B cell (primary cell): ENCODE measurements at regions not wholly inside any gene's neighbourhood (a gene's known extent, or its start where the extent isn't known, plus 50 kb on each side); places are given as distances from the start of the nearest gene placed in this dataset.

ENCODE experiments used
- ATAC-seq: fragments of 200-7000 bp; cut with Tn5 transposase; one replicate; pipeline ENCODE4 v1.10.0; 2021; ENCODE audit warnings: low read depth, mild to moderate bottlenecking, moderate number of reproducible peaks, moderate library complexity
- CTCF ChIA-PET: fragments of 350-600 bp; sonication (Branson Sonifier 250); formaldehyde crosslinking; loops from one replicate; lab custom pipeline; 2021; ENCODE audit warnings: antibody characterized with exemption, inconsistent platforms; lab: Charles Lee
- POLR2A ChIA-PET: fragments of 350-600 bp; sonication (Branson Sonifier 250); formaldehyde crosslinking; loops from one replicate; lab custom pipeline; 2021; ENCODE audit warnings: antibody characterized with exemption; lab: Charles Lee
- DNase-seq: peaks from one replicate; pipeline ENCODE4 v3.0.0; 2013
- H2AFZ ChIP-seq: 2 replicates; pipeline ENCODE4 v1.6.1; 2012; ENCODE audit warnings: mild to moderate bottlenecking, low read depth, low read length; ENCODE audit not compliant: insufficient read depth, poor library complexity, severe bottlenecking
- H3K27ac ChIP-seq, 2 donors: 1 replicate in 1 of 2; 2 replicates in 1 of 2; pipeline ENCODE4 v1.5.1; 2012 to 2013; ENCODE audit warnings: low read length in 2 of 2, mild to moderate bottlenecking in 2 of 2, moderate library complexity in 1 of 2
- H3K27me3 ChIP-seq, 4 experiments: fragments of 200-600 bp in 1 of 4; sonication (generic) in 1 of 4; replicated peaks in 1 of 4; 1 replicate in 2 of 4; 2 replicates in 2 of 4; pipeline versions ENCODE4 v1.6.1 to v1.7.0; 2013 to 2016; ENCODE audit warnings: low read length in 3 of 4, mild to moderate bottlenecking in 2 of 4, mixed read lengths in 1 of 4, moderate library complexity in 1 of 4; ENCODE audit not compliant: insufficient read depth in 4 of 4, control insufficient read depth in 3 of 4; ENCODE audit errors: control extremely low read depth in 1 of 4
- H3K36me3 ChIP-seq, 2 experiments: replicated peaks in 1 of 2; 1 replicate in 1 of 2; 2 replicates in 1 of 2; pipeline versions ENCODE4 v1.6.1 to v1.7.1; 2013; ENCODE audit warnings: low read length in 1 of 2; ENCODE audit not compliant: insufficient read depth in 2 of 2, control insufficient read depth in 1 of 2; ENCODE audit errors: control extremely low read depth in 1 of 2, extremely low read depth in 1 of 2
- H3K4me1 ChIP-seq, 2 donors: fragments of 200-600 bp in 1 of 2; sonication (generic) in 1 of 2; 1 replicate in 1 of 2; 2 replicates in 1 of 2; pipeline versions ENCODE4 v1.5.1 to v1.6.1; 2013 to 2017; ENCODE audit warnings: low read length in 2 of 2; ENCODE audit not compliant: control insufficient read depth in 2 of 2, insufficient read depth in 2 of 2
- H3K4me2 ChIP-seq: replicated peaks from 2 replicates; pipeline ENCODE3; 2012; ENCODE audit warnings: mild to moderate bottlenecking, low read depth, low read length; ENCODE audit not compliant: poor library complexity, severe bottlenecking
- H3K4me3 ChIP-seq, 5 experiments: fragments of 200-600 bp in 1 of 5; sonication (generic) in 1 of 5; 1 replicate in 3 of 5; 2 replicates in 2 of 5; pipeline versions ENCODE4 v1.5.1 to v1.7.0; 2011 to 2016; ENCODE audit warnings: low read length in 4 of 5, mild to moderate bottlenecking in 4 of 5, low read depth in 2 of 5, control low read depth in 1 of 5, moderate library complexity in 1 of 5; ENCODE audit not compliant: insufficient read depth in 1 of 5; ENCODE audit errors: control extremely low read depth in 1 of 5, extremely low read depth in 1 of 5
- H3K79me2 ChIP-seq: fragments of 200-600 bp; sonication (generic); one replicate; pipeline ENCODE4 v1.6.0; 2016; ENCODE audit warnings: low read length; ENCODE audit not compliant: control insufficient read depth, insufficient read depth
- H3K9ac ChIP-seq: fragments of 200-600 bp; sonication (generic); 2 replicates; pipeline ENCODE4 v1.6.1; 2017; ENCODE audit warnings: mild to moderate bottlenecking, low read length, moderate library complexity
- H3K9me3 ChIP-seq, 3 donors: one replicate each; pipeline versions ENCODE4 v1.6.1 to v1.7.1; 2013; ENCODE audit warnings: low read length in 2 of 3; ENCODE audit not compliant: control insufficient read depth in 2 of 3, insufficient read depth in 1 of 3; ENCODE audit errors: control extremely low read depth in 1 of 3
- H4K20me1 ChIP-seq: 2 replicates; pipeline ENCODE4 v1.6.0; 2012; ENCODE audit warnings: mild to moderate bottlenecking, low read length; ENCODE audit not compliant: insufficient read depth, control insufficient read depth, poor library complexity, severe bottlenecking
- H3K27ac Mint-ChIP-seq: one replicate; pipeline ENCODE4 v1.8.0; 2021; ENCODE audit warnings: mixed read lengths
- H3K27me3 Mint-ChIP-seq: one replicate; pipeline ENCODE4 v1.8.0; 2021; ENCODE audit warnings: mixed read lengths
- H3K4me1 Mint-ChIP-seq: one replicate; pipeline ENCODE4 v1.8.0; 2021; ENCODE audit warnings: mixed read lengths
- H3K4me3 Mint-ChIP-seq: one replicate; pipeline ENCODE4 v1.8.0; 2021; ENCODE audit warnings: mixed read lengths
- H3K9me3 Mint-ChIP-seq: one replicate; pipeline ENCODE4 v1.8.0; 2022; ENCODE audit warnings: mixed read lengths; ENCODE audit not compliant: insufficient read depth
- EZH2 ChIP-seq: IDR thresholded peaks from 2 replicates; pipeline ENCODE4 v1.6.1; 2012; ENCODE audit warnings: borderline replicate concordance, low read depth, mild to moderate bottlenecking, moderate library complexity, low read length; ENCODE audit not compliant: insufficient read depth, poor library complexity, severe bottlenecking
- WGBS: methylation state at CpG from one replicate; pipeline ENCODE4 v1.1.5; 2013; ENCODE audit warnings: missing lambda C conversion rate; ENCODE audit not compliant: insufficient coverage; 5-methylcytosine and 5-hydroxymethylcytosine counted together
- intact Hi-C: fragments of 100-400 bp; cut with micrococcal nuclease; formaldehyde crosslinking; loops from one replicate; pipeline ENCODE4 v1.10.0; 2022
- TF ChIP-seq, protein P1 (sequence below): fragments of 200-600 bp; IDR thresholded peaks from one replicate; pipeline ENCODE4 v1.8.0; 2022; ENCODE audit warnings: antibody characterized with exemption, mild to moderate bottlenecking

DNA sequence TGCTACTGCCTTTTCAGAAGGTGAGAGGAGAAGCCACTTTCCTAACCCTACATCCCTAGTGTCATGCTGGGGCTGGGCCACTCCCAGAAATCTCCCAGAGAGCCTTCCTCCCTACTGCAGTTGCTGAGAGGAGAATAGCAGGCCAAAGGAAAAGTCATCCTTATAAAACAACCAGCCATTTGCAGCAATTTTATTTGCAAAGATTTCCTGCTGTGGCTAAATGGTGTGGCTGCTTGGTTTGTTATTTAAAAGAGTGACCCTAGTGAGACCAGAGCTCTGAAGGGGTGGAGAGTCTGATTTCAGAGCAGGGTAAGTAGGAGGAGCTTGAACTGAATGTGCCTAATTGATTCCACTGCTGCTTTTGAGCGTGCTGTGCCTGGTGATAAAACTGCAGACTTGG lies 232.0 kb downstream of the GRIN2B start:
- H3K4me2 ChIP-seq: no peak overlapping the region
- POLR2A ChIA-PET: no interaction called here
- no peak overlapping the region for H3K9ac ChIP-seq
- Mint-ChIP-seq H3K9me3 (no peaks in the 10 kb centered on the region), H3K27ac (no peak overlapping the region), H3K27me3 (peaks cover 37% of the 10 kb centered on the region), H3K4me1 (no peaks in the 10 kb centered on the region), H3K4me3 (no peak overlapping the region)
- CTCF ChIA-PET: no interaction called here
- WGBS: 33% methylated on average over 1 of the region's 1 CpG
- H3K27me3 ChIP-seq: peaks cover 0 to 7% (median 4%) of the 10 kb centered on the region in 4 experiments
- H4K20me1 ChIP-seq: no peaks in the 10 kb centered on the region
- H3K36me3 ChIP-seq: no peaks in the 10 kb centered on the region
- TF ChIP-seq, protein P1, sequence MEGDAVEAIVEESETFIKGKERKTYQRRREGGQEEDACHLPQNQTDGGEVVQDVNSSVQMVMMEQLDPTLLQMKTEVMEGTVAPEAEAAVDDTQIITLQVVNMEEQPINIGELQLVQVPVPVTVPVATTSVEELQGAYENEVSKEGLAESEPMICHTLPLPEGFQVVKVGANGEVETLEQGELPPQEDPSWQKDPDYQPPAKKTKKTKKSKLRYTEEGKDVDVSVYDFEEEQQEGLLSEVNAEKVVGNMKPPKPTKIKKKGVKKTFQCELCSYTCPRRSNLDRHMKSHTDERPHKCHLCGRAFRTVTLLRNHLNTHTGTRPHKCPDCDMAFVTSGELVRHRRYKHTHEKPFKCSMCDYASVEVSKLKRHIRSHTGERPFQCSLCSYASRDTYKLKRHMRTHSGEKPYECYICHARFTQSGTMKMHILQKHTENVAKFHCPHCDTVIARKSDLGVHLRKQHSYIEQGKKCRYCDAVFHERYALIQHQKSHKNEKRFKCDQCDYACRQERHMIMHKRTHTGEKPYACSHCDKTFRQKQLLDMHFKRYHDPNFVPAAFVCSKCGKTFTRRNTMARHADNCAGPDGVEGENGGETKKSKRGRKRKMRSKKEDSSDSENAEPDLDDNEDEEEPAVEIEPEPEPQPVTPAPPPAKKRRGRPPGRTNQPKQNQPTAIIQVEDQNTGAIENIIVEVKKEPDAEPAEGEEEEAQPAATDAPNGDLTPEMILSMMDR: no peak
- TF ChIP-seq EZH2: no peak
- no peaks in the 10 kb centered on the region for H3K9me3 ChIP-seq
- ATAC-seq: no peak
- H3K4me1 ChIP-seq: no peaks in the 10 kb centered on the region
- H3K27ac ChIP-seq: no peak overlapping the region
- H3K79me2 ChIP-seq: no peaks in the 10 kb centered on the region
- no peak overlapping the region for H2AFZ ChIP-seq
- H3K4me3 ChIP-seq: no peak overlapping the region
- intact Hi-C loops: no loop called here
- no peak for DNase-seq

DNA sequence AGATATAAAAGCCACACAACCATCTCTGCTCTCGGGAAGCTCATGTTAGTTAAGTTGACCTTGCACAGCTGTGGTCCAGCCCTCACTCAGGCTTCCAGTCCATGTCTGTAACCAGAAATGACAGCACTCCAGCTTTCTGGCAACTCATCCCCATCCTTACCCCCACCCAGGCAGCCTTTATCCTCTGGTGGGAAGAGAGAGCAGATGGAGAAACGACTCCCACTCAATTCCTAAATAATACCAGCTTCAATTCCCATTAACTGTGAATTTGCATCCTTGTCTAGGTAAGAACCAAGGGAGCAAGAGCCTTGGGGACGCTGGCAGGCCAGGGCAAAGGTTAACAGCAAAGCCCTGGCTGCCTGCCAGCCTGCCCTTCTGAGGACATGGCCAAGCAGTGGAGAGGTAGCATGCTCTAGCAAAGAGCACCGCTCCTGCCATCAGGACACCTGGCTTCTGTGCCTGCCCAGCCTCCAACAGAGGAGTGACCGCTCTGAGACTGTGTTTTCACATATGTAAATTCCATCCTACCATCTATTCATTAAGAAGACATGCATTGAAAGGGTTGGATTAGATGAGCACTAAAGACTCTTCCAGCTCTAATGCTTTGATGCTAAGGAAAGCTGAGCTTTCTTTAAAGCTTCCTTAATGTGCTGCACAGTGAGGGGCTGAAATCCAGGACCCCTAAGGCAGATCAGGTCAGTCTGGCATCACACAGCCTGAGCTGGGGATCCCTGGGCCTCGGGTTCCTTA lies 236.1 kb downstream of the GRIN2B start:
- Histone ChIP-seq H3K36me3 (no peaks in the 10 kb centered on the region), H3K9me3 (no peaks in the 10 kb centered on the region), H3K27me3 (peaks cover 0 to 7% (median 3%) of the 10 kb centered on the region in 4 experiments), H4K20me1 (no peaks in the 10 kb centered on the region), H2AFZ (no peak overlapping the region), H3K27ac (no peak overlapping the region), H3K9ac (no peak overlapping the region), H3K79me2 (no peaks in the 10 kb centered on the region), H3K4me3 (no peak overlapping the region), H3K4me2 (no peak overlapping the region), H3K4me1 (no peaks in the 10 kb centered on the region)
- ChIA-PET POLR2A (no interaction called here), CTCF (no interaction called here)
- no peaks in the 10 kb centered on the region for H3K4me1 Mint-ChIP-seq
- no peak overlapping the region for H3K27ac Mint-ChIP-seq
- TF ChIP-seq EZH2: no peak
- TF ChIP-seq, protein P1: no peak
- H3K4me3 Mint-ChIP-seq: no peak overlapping the region
- H3K9me3 Mint-ChIP-seq: no peaks in the 10 kb centered on the region
- no peak for ATAC-seq
- H3K27me3 Mint-ChIP-seq: peaks cover 36% of the 10 kb centered on the region
- 48% methylated on average over 2 of the region's 6 CpGs for WGBS
- DNase-seq: no peak
- intact Hi-C loops: no loop called here
